ENCODE measurements at regions not wholly inside any gene's neighbourhood (a gene's known extent, or its start where the extent isn't known, plus 50 kb on each side); places are given as distances from the start of the nearest gene placed in this dataset.

GRCh38 chr4:62156205-62156604 is 956.1 kb downstream of the ADGRL3 start:
- Histone ChIP-seq H3K4me3 (no peak overlapping the region), H3K27ac (no peak overlapping the region), H3K4me1 (no peaks in the 10 kb centered on the region), H3K36me3 (no peaks in the 10 kb centered on the region), H3K27me3 (no peaks in the 10 kb centered on the region), H3K9me3 (no peaks in the 10 kb centered on the region)
- intact Hi-C loops (cut with DNase I; ENCODE audit: low total_unique reads): no loop called here
- TF ChIP-seq POLR2A (IDR thresholded peaks at IDR 0.05): no peak
- no peak for TF ChIP-seq CTCF (IDR thresholded peaks at IDR 0.05)
- DNase-seq: no peak

- DNase-seq: no peak
- TF ChIP-seq POLR2A (IDR thresholded peaks at IDR 0.05): no peak
- no peak for TF ChIP-seq CTCF (IDR thresholded peaks at IDR 0.05)
- intact Hi-C loops (cut with DNase I; ENCODE audit: low total_unique reads): no loop called here
These were observed 945.1 kb downstream of the ADGRL3 start for GRCh38 chr4:62145276-62145675.

GRCh38 chr4:62144431-62144830 is 944.3 kb downstream of the ADGRL3 start:
- Histone ChIP-seq H3K27ac (no peak overlapping the region), H3K36me3 (no peaks in the 10 kb centered on the region), H3K4me3 (no peak overlapping the region), H3K9me3 (no peaks in the 10 kb centered on the region), H3K4me1 (no peaks in the 10 kb centered on the region), H3K27me3 (no peaks in the 10 kb centered on the region)
- TF ChIP-seq CTCF (IDR thresholded peaks at IDR 0.05) (no peak), POLR2A (IDR thresholded peaks at IDR 0.05) (no peak)
- no peak for DNase-seq
- intact Hi-C loops (cut with DNase I; ENCODE audit: low total_unique reads): no loop called here

More at GRCh38 chr4:62145276-62145675, 945.1 kb downstream of the ADGRL3 start:
- H3K9me3 ChIP-seq: no peaks in the 10 kb centered on the region
- H3K4me1 ChIP-seq: no peaks in the 10 kb centered on the region
- no peaks in the 10 kb centered on the region for H3K36me3 ChIP-seq
- H3K27ac ChIP-seq: no peak overlapping the region
- H3K27me3 ChIP-seq: no peaks in the 10 kb centered on the region
- H3K4me3 ChIP-seq: no peak overlapping the region

- H3K4me1 ChIP-seq: no peaks in the 10 kb centered on the region
- H3K9me3 ChIP-seq: no peaks in the 10 kb centered on the region
- no peak overlapping the region for H3K4me3 ChIP-seq
- H3K36me3 ChIP-seq: no peaks in the 10 kb centered on the region
- intact Hi-C loops (cut with DNase I; ENCODE audit: low total_unique reads): no loop called here
- H3K27me3 ChIP-seq: no peaks in the 10 kb centered on the region
- TF ChIP-seq POLR2A (IDR thresholded peaks at IDR 0.05): no peak
- TF ChIP-seq CTCF (IDR thresholded peaks at IDR 0.05): no peak
- no peak for DNase-seq
- no peak overlapping the region for H3K27ac ChIP-seq
These were observed 935.5 kb downstream of the ADGRL3 start for GRCh38 chr4:62135565-62136156.

GRCh38 chr4:62133977-62134376 is 933.9 kb downstream of the ADGRL3 start:
- no peak for TF ChIP-seq CTCF (IDR thresholded peaks at IDR 0.05)
- no peak for TF ChIP-seq POLR2A (IDR thresholded peaks at IDR 0.05)
- Histone ChIP-seq H3K9me3 (no peaks in the 10 kb centered on the region), H3K36me3 (no peaks in the 10 kb centered on the region), H3K27ac (no peak overlapping the region), H3K4me3 (no peak overlapping the region), H3K4me1 (no peaks in the 10 kb centered on the region), H3K27me3 (no peaks in the 10 kb centered on the region)
- intact Hi-C loops (cut with DNase I; ENCODE audit: low total_unique reads): no loop called here
- no peak for DNase-seq

Measured in uterus (tissue), 3 donors.